ENCODE measurements at regions not wholly inside any gene's neighbourhood (a gene's known extent, or its start where the extent isn't known, plus 50 kb on each side); places are given as distances from the start of the nearest gene placed in this dataset.

- TF ChIP-seq CTCF (conservative IDR thresholded peaks at IDR 0.05; ENCODE audit: low read depth, low read length) = no peak
- no peak for DNase-seq (ENCODE audit: low read depth)
- H3K4me3 ChIP-seq (ENCODE audit: low read depth, low read length) = no peak overlapping the region
Measured at GRCh38 chr16:13492046-13492445, 427.9 kb upstream of the ERCC4 start.

DNA sequence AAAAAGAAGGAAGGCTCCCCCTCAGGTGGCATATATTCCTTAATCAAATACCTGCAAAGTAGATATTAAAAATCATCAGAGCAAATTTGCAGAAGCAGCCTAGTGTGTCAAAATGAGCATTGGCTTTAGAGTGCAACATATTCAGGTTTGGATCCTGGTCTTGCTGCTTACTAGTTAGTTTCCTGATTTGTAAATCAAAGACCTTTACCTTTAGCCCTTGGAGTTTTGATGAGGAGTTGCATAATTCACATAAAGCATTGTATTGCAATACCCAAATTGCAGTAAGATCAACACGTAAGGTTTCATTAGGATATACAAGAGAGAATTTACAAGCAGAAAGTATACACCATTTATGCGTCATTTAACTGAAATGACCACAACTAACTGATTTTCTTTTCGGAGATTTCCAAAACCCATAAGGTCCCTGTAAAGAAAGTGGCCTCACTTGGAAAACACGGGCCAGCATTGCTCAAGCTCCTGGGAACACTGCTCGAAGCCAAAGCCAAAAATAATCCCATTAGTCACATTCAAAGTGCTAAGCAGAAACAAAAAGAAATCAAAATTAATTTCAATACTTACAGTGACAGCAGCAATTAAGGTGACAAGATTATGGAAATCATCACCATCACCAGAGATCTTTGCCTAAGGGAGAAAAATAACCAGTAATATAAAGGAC is 415.9 kb upstream of the ERCC4 start:
- TF ChIP-seq CTCF (conservative IDR thresholded peaks at IDR 0.05; ENCODE audit: low read depth, low read length) = no peak
- no peak for DNase-seq (ENCODE audit: low read depth)
- no peak overlapping the region for H3K4me3 ChIP-seq (ENCODE audit: low read depth, low read length)

DNA sequence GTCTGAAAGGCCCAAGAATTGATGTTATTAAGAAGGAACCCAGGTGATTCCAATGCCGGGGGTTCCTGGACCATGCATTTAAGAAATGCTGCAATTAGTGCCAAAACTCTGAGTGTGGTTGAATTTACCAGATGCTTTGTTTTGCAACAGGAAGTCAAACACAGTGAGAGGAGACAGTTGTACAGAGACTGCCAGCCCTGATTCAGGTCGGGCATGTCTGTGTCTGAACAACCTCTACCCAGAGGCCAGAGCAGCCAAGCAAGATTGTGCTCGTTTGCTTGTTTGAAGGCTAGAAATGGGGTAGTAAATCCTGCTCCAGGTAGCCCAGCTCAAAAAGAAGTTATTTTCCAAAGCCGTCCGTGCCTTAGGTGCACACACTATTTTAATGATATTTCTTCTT is 412.4 kb upstream of the ERCC4 start:
- no peak overlapping the region for H3K4me3 ChIP-seq (ENCODE audit: low read depth, low read length)
- TF ChIP-seq CTCF (conservative IDR thresholded peaks at IDR 0.05; ENCODE audit: low read depth, low read length) = no peak
- DNase-seq (ENCODE audit: low read depth) = no peak

GRCh38 chr16:13510425-13511151 is 409.4 kb upstream of the ERCC4 start:
- no peak for DNase-seq (ENCODE audit: low read depth)
- H3K4me3 ChIP-seq (ENCODE audit: low read depth, low read length) = no peak overlapping the region
- TF ChIP-seq CTCF (conservative IDR thresholded peaks at IDR 0.05; ENCODE audit: low read depth, low read length) = no peak

DNA sequence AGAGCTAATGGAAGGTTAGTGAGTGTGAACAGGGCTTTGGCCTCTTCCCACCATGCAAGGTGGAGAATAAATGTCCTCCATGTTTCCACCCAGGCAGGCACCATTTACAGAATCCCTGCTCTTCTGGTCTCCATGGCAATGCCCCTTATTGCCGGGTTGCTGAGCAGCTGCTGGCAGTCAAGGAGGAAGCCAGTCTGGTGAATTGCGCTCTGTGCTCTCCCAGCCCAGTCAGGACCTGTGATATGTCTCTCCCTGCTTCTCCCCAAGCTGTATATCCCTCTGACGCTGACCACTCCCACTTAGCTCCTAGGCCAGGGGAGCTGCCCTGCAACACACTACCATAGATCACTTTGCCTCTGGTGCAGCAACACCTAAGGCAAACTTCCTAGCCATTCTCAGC is 402.1 kb upstream of the ERCC4 start:
- no peak for TF ChIP-seq CTCF (conservative IDR thresholded peaks at IDR 0.05; ENCODE audit: low read depth, low read length)
- no peak for DNase-seq (ENCODE audit: low read depth)

DNA sequence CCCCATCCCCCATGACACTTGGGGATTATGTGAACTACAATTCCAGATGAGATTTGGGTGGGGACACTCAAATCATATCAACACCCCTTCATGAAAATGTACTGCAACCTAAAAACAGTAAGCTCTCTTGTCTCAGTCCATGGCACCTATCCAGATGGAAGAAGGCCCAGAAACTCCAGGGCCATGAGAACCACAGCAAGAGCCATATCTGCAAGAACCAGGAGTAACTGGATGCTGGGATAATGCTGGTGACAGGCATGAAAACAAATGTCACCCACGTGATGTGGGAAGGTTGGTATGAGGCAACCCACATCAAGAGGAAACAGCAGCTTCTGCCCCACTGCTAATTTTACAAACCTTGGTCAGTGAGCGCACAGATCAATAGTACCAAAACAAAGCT is 400.1 kb upstream of the ERCC4 start:
- no peak for TF ChIP-seq CTCF (conservative IDR thresholded peaks at IDR 0.05; ENCODE audit: low read depth, low read length)
- DNase-seq (ENCODE audit: low read depth) = no peak
- H3K4me3 ChIP-seq (ENCODE audit: low read depth, low read length) = no peak overlapping the region

More for the DNA sequence above, 402.1 kb upstream of the ERCC4 start:
- H3K4me3 ChIP-seq (ENCODE audit: low read depth, low read length) = no peak overlapping the region

DNA sequence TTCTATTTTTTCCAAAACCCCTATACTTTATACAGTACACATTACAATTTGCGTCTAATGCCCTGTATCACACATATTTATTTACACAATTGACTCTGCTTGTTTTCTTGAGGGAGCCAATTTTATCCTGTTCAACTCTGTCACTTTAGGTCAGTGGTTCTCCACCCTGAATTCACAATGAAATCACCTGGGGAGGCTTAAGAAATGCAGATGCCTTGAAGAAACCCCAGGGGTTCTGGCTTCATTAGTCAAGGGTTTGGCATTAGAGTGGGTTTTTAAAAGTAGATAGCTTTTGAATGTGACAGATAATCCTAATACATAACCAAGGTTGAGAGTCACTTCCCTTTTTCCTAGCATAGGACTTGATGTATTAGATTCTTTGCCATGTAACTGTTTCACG is 398.6 kb upstream of the ERCC4 start:
- no peak overlapping the region for H3K4me3 ChIP-seq (ENCODE audit: low read depth, low read length)
- no peak for TF ChIP-seq CTCF (conservative IDR thresholded peaks at IDR 0.05; ENCODE audit: low read depth, low read length)
- DNase-seq (ENCODE audit: low read depth) = no peak

Data from choroid plexus epithelial cell (primary cell).